Kidney glomerular epithelial cell (primary cell): ENCODE measurements at regions not wholly inside any gene's neighbourhood (a gene's known extent, or its start where the extent isn't known, plus 50 kb on each side); places are given as distances from the start of the nearest gene placed in this dataset.
"Not testable (repeated sequence)": the region's sequence is repeated elsewhere in the genome, so short reads cannot be mapped to it uniquely, and the experiment has no call there.

Source experiments
- DNase-seq: peaks from one replicate; lab custom pipeline; 2025; lab: John Stamatoyannopoulos, UW

GRCh38 chr4:60989141-60989540 lies 211.0 kb upstream of the ADGRL3 start:
- no peak for DNase-seq

DNA sequence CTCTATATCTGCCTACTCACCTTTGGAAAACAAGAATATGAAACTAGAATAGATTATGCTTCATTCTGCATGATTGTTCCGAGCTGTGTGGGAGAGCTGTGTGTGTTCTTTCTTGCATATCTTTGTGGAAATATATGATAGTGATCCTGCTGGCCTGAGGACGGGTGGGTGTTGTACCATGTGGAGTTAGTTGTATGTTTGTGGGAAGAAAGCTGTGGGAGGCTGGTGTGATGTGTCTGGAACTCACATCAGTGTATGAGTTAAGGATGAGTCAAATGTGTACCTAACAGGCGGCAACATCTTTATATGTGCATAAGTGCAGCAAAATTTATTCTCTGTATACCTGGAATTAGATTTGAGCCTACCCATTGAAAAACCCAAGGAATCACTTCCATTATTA lies 208.1 kb upstream of the ADGRL3 start:
- peak; percentile 13 for DNase-seq

DNA sequence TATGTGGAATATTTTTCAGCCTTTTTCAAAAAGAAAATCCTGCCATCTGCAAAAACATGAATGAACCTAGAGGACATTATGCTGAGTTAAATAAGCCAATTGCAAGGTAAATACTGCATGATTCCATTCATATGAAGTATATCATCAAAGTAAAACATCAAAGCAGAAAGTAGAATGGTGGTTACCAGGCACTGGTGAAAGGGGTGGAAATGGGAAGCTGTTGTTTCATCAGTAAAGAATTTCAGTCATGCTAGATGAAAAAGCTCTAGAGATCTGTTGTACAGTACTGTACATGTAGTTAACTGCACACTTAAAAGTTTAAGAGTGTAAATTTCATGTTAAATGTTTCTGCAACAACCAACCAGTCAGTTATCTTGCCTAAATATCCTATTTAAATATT lies 196.8 kb upstream of the ADGRL3 start:
- DNase-seq = no peak

- no peak for DNase-seq
Measured at GRCh38 chr4:61004651-61005170, 195.4 kb upstream of the ADGRL3 start.

DNA sequence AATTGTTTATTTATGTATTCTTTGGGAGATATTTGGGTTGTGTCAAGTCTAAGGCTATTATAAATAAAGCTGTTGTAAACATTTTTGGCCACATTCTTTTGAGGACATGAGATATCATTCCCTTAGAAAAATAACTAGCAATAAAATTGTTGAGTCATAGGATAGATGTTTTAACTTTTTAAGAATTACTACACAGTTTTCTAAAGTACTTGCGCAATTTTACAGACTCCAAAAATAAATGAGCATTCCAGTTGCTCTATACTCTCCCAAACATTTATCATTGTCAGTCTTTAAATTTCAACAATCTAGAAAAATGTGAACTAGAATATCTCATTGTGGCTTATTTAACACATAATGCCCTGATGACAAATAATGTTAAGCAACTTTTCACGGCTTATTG lies 189.1 kb upstream of the ADGRL3 start:
- DNase-seq = no peak

- DNase-seq = not testable (repeated sequence)
Measured at GRCh38 chr4:61011936-61012335, 188.2 kb upstream of the ADGRL3 start.

- DNase-seq = no peak
Measured at GRCh38 chr4:61024610-61025009, 175.5 kb upstream of the ADGRL3 start.

- DNase-seq = no peak
Measured at GRCh38 chr4:61027939-61028338, 172.2 kb upstream of the ADGRL3 start.

DNA sequence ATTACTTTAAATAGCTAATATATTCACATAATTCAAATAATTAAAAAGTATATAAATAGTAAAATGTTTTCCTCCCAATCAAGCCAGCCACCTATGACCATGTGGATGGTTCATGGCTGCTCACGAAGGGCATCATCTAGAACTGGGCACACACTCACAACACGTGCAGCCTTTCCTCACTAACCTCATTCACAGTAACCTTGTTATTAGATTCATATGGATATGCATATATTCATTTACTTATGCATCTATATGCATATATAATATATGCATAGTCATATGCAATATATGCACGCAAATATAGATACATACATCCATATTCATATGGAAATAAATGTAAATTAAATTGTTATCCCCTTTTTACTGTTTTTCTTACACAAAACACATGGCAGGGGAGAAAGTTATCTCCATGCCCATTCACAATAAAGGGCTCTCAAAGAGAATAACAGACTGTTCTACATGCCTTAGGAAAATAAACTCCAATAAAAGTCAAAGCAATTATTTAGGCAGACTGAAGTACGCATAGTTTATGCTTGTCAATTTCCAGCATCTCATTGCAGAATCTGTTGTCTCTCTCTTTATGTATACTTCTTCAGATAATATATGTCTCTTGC lies 163.9 kb upstream of the ADGRL3 start:
- DNase-seq = no peak

GRCh38 chr4:61041527-61041926 lies 158.6 kb upstream of the ADGRL3 start:
- DNase-seq = no peak

- no peak for DNase-seq
Measured at GRCh38 chr4:61044837-61045236, 155.3 kb upstream of the ADGRL3 start.

DNA sequence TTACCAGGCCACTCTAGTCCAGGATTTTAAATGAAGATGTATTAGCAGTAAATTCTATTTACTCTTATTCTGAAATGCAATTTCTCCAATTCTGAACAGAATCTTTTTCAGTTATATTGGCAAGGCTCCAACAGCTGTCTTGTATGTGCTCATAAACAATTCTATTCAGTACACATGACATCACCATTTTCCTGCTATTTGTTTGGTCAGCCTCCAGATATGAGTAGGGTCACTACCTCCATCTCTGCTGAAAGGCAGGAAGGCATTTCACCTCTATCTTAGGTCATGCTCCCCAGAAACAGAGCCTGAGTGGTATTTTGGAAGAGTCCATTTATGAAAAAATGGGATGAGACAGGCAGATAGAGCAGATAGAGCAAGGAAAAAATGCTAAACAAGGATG lies 151.1 kb upstream of the ADGRL3 start:
- DNase-seq = no peak

- DNase-seq = no peak
Measured at GRCh38 chr4:61067381-61067780, 132.7 kb upstream of the ADGRL3 start.

- no peak for DNase-seq
Measured at GRCh38 chr4:61068060-61068459, 132.1 kb upstream of the ADGRL3 start.

- DNase-seq = no peak
Measured at GRCh38 chr4:61068745-61069144, 131.4 kb upstream of the ADGRL3 start.

DNA sequence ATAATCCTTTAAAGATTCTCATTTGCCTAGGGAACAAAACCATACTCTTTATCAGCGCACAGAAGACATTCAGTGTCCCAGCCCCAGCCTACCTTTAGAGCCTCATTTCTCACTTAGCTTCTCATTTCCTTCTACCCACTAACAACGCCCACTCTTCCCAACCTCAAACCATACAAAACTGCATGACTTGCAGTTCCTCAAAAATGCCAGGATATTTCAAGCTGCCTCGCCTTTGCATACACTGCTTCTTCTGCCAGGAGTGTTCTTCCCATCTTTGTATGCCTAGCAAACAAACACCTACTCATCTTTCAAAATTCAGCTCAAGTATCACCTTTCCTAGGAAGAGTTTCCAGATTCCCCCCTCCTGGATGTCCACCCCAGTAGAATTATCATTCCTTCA lies 129.9 kb upstream of the ADGRL3 start:
- DNase-seq = no peak

- no peak for DNase-seq
Measured at GRCh38 chr4:61079427-61079826, 120.7 kb upstream of the ADGRL3 start.

DNA sequence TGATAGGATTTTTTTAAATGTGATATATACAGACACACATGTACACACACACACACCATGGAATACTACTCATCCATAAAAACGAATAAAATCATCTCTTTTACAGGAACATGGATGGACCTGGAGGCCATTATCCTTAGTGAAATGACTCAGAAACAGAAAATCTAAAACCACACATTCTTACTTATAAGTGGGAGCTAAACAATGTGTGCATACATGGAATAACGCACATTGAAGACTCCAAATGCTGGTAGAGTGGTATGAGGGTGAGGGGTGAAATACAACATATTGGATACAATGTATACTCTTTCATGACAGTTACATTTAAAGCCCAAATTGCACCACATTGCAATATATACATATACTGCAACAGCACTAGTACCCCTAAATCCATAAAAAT lies 120.2 kb upstream of the ADGRL3 start:
- no peak for DNase-seq

DNA sequence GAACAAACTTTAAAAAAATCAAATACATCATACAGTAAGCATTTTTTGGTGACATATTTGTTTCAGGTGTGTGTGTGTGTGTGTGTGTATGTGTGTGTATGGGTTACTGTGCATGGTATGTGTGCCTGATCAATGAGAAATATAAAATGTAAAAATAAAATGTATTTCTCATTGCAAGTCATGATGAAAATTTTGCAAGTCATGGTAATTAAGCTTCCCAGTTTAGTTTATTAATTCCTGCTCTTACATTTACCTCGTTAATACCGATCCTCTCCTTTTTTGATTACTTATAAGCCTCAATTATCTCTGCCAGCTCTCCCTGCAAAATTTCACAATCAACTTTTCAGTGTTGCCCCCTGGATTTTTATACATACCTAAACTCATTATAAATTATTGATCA lies 114.6 kb upstream of the ADGRL3 start:
- DNase-seq = no peak

DNA sequence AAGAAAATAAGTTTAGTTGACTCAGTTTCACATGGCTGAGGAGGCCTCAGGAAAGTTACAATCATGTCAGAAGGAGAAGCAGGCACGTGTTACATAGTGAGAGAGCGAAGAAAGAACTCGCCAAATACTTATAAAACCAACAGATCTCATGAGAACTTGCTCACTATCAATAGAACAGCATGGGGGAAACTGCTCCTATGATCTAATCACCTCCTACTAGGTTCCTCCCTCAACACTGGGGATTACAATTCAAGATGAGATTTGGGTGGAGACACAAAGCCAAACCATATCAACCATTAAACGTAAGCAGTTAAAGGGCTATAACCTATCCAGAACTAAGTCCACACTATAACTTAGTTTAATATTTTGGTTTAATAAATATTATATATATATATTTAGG lies 113.8 kb upstream of the ADGRL3 start:
- no peak for DNase-seq

- no peak for DNase-seq
Measured at GRCh38 chr4:61086979-61087378, 113.1 kb upstream of the ADGRL3 start.

GRCh38 chr4:61094854-61095598 lies 105.1 kb upstream of the ADGRL3 start:
- no peak for DNase-seq

DNA sequence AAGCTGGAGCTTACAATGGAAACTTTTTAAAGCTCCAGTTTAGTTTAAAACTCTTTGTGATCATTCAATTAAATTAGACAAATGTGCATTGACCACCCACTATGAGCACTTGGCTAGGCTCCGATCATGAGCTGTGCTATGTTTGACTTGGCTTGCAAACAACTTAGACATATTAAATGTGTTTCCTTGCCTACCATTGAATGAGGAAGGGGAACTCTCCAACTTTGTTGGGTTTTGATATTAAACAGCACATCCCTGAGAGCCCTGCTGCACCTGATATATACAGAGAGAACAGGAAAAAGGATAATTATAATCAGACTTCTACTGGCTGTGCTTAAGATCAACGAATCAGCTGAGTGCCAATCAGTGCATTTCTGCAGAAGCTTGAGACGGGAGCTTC lies 71.4 kb upstream of the ADGRL3 start:
- no peak for DNase-seq

DNA sequence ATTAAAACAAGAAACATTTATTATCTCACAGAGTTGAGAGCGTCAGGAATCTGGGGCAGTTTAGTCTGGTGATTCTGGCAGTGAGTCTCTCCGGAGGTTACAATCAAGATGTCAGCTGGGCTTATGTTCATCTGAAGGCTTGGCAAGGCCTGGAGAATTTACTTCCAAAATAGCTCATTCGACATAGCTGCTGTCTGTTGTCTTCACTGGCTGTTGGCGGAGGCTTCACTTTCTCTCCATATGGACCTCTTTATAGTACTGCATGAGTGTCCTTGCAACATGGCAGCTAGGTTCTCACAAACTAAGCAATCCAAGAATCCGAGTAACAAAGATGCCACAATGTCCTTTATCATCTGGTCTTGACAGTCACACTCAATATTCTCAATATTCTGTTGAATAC lies 70.2 kb upstream of the ADGRL3 start:
- no peak for DNase-seq
